K562 (cell line): ENCODE measurements at regions not wholly inside any gene's neighbourhood (a gene's known extent, or its start where the extent isn't known, plus 50 kb on each side); places are given as distances from the start of the nearest gene placed in this dataset.

ENCODE experiments used
- ATAC-seq: fragments of 200-7000 bp; cut with Tn5 transposase; 3 replicates; pipeline ENCODE4 v1.9.1; 2020; ENCODE audit warnings: moderate library complexity
- BruUV-seq: library from RNA; stranded (reverse); fragments of 400-500 nt; replicated peaks from 2 replicates; lab custom pipeline; 2021; lab: Mats Ljungman, UMichigan
- CTCF ChIA-PET: fragments of 300-600 bp; formaldehyde crosslinking; extraction: SDS; loops from one replicate; lab custom pipeline; 2021; ENCODE audit warnings: low intra/inter-chr PET ratio; lab: Yijun Ruan, JAX
- POLR2A ChIA-PET: fragments of 300-600, 350-650 bp; sonication (Branson Sonifier 250); formaldehyde crosslinking; extraction: SDS; loops from one replicate; lab custom pipeline; 2021; ENCODE audit warnings: antibody characterized with exemption, inconsistent platforms; lab: Yijun Ruan, JAX
- DNase-seq, 4 experiments: peaks; one replicate each; pipeline versions ENCODE4 v3.0.0 to v3.0.0-alpha.2; 2011 to 2018; ENCODE audit warnings: low spot score in 3 of 4, mixed read lengths in 3 of 4; ENCODE audit errors: extremely low read depth in 1 of 4
- FAIRE-seq: peaks from 2 replicates; lab custom pipeline; 2011; peaks lifted over from hg19 to GRCh38; lab: Jason Lieb, UNC
- H2AFZ ChIP-seq: 2 replicates; pipeline ENCODE4 v1.6.0; 2011; ENCODE audit warnings: low read depth, low read length, control low read depth, inconsistent platforms
- H3K27ac ChIP-seq: fragments of 200-600 bp; 3 replicates; pipeline ENCODE4 v1.8.0; 2011; ENCODE audit warnings: low read depth, mild to moderate bottlenecking, control low read depth, inconsistent platforms, low read length, moderate library complexity, mixed read lengths; ENCODE audit errors: extremely low read depth
- H3K27me3 ChIP-seq, 2 experiments: fragments of 300-600 bp in 1 of 2; 2 replicates in 1 of 2; 3 replicates in 1 of 2; pipeline versions ENCODE4 v1.6.0 to v1.8.0; 2011; ENCODE audit warnings: inconsistent platforms in 2 of 2, low read length in 2 of 2, mild to moderate bottlenecking in 1 of 2, mixed read lengths in 1 of 2, moderate library complexity in 1 of 2; ENCODE audit not compliant: control insufficient read depth in 2 of 2, insufficient read depth in 2 of 2
- H3K36me3 ChIP-seq: fragments of 300-600 bp; 3 replicates; pipeline ENCODE4 v1.8.0; 2011; ENCODE audit warnings: mild to moderate bottlenecking, low read length, inconsistent platforms; ENCODE audit not compliant: control insufficient read depth, insufficient read depth
- H3K4me1 ChIP-seq, 2 experiments: fragments of 200-600 bp in 1 of 2; replicated peaks in 1 of 2; 2 replicates in 1 of 2; 3 replicates in 1 of 2; pipeline versions ENCODE4 v1.5.1 to v1.8.0; 2011; ENCODE audit warnings: inconsistent platforms in 2 of 2, low read length in 2 of 2, mild to moderate bottlenecking in 1 of 2, mixed read lengths in 1 of 2, moderate library complexity in 1 of 2; ENCODE audit not compliant: control insufficient read depth in 2 of 2, insufficient read depth in 2 of 2
- H3K4me2 ChIP-seq: 2 replicates; pipeline ENCODE4 v1.6.1; 2011; ENCODE audit warnings: low read length, control low read depth, inconsistent platforms, mixed read lengths; ENCODE audit not compliant: insufficient read depth
- H3K4me3 ChIP-seq: fragments of 200-600 bp; sonication (generic), shearing (Covaris generic); 2 replicates; pipeline ENCODE4 v1.5.1; 2016; ENCODE audit warnings: control low read depth, inconsistent platforms
- H3K79me2 ChIP-seq: fragments of 200-600 bp; 3 replicates; pipeline ENCODE4 v1.8.0; 2011; ENCODE audit warnings: low read length, inconsistent platforms; ENCODE audit not compliant: control insufficient read depth, insufficient read depth
- H3K9ac ChIP-seq, 2 experiments: 2 replicates each; pipeline versions ENCODE4 v1.6.0 to v1.6.1; 2011; ENCODE audit warnings: low read depth in 2 of 2, low read length in 2 of 2, control low read depth in 1 of 2, inconsistent platforms in 1 of 2, mild to moderate bottlenecking in 1 of 2, mixed read lengths in 1 of 2; ENCODE audit not compliant: insufficient read depth in 1 of 2
- H3K9me1 ChIP-seq: one replicate; pipeline ENCODE4 v1.6.0; 2011; ENCODE audit warnings: inconsistent platforms, mild to moderate bottlenecking, low read length, moderate library complexity; ENCODE audit not compliant: control insufficient read depth, insufficient read depth
- H3K9me3 ChIP-seq: replicated peaks from 2 replicates; pipeline ENCODE4 v1.5.1; 2011; ENCODE audit warnings: low read depth, low read length, inconsistent platforms; ENCODE audit not compliant: control insufficient read depth, insufficient read depth
- H4K20me1 ChIP-seq: replicated peaks from 2 replicates; pipeline ENCODE4 v1.6.1; 2011; ENCODE audit warnings: low read length, inconsistent platforms, mixed read lengths; ENCODE audit not compliant: control insufficient read depth, insufficient read depth
- CBX2 ChIP-seq: fragments of 200-600 bp; sonication (generic); IDR thresholded peaks from one replicate; pipeline ENCODE4 v1.6.1; 2012; ENCODE audit warnings: mild to moderate bottlenecking, low read length, inconsistent platforms; ENCODE audit not compliant: insufficient read depth, poor library complexity, severe bottlenecking
- CXXC5 ChIP-seq: fragments of 250-450 bp; sonication (Bioruptor Pico); IDR thresholded peaks from 2 replicates; pipeline ENCODE4 v1.8.0; 2022; ENCODE audit warnings: inconsistent platforms, mild to moderate bottlenecking, moderate library complexity
- FOXA3 ChIP-seq, 2 experiments: fragments of 450-650 bp in 1 of 2; sonication (generic) in 1 of 2; formaldehyde crosslinking; IDR thresholded peaks in 1 of 2; conservative IDR thresholded peaks in 1 of 2; 2 replicates each; pipeline versions ENCODE4 v1.4.0 to v1.8.0; 2020 to 2022; ENCODE audit warnings: mild to moderate bottlenecking in 2 of 2, missing genetic modification reagents in 1 of 2
- MEIS2 ChIP-seq: fragments of 450-650 bp; IDR thresholded peaks from 2 replicates; pipeline ENCODE4 v1.6.1; 2014; ENCODE audit warnings: mild to moderate bottlenecking; ENCODE audit not compliant: partially characterized antibody
- ZBTB17 ChIP-seq: fragments of 450-650 bp; formaldehyde crosslinking; IDR thresholded peaks from 2 replicates; pipeline ENCODE4 v1.4.0; 2020; ENCODE audit warnings: mild to moderate bottlenecking
- WGBS: fragments of 100-300 bp; shearing (Covaris generic); methylation state at CpG from one replicate; pipeline ENCODE4 v1.1.6; 2016; ENCODE audit warnings: low coverage, mixed read lengths; ENCODE audit not compliant: insufficient coverage; ENCODE audit errors: missing lambda C conversion rate; 5-methylcytosine and 5-hydroxymethylcytosine counted together
- in situ Hi-C: fragments of 300-500 bp; cut with MboI; formaldehyde crosslinking; loops from 4 replicates; pipeline ENCODE4 v1.15.0; 2018; ENCODE audit warnings: inconsistent platforms, mixed read lengths
- intact Hi-C: fragments of 100-400 bp; cut with micrococcal nuclease; formaldehyde crosslinking; loops from 2 replicates; pipeline ENCODE4 v1.14.2; 2022
- TF ChIP-seq, protein P1 (sequence below), 3 experiments: IDR thresholded peaks in 2 of 3; conservative IDR thresholded peaks in 1 of 3; 2 replicates each; pipeline ENCODE4 v1.5.1; 2011 to 2012; ENCODE audit warnings: low read length in 3 of 3, mild to moderate bottlenecking in 3 of 3, control low read depth in 2 of 3, improper control_type of control experiment in 1 of 3, inconsistent platforms in 1 of 3, low read depth in 1 of 3, mixed read lengths in 1 of 3, moderate library complexity in 1 of 3; ENCODE audit not compliant: insufficient read depth in 2 of 3

GRCh38 chr11:11076276-11076675 is 218.4 kb upstream of the ZBED5 start:
- Histone ChIP-seq H3K9me3 (no peaks in the 10 kb centered on the region), H3K9ac (no peak overlapping the region), H2AFZ (no peak overlapping the region), H3K27me3 (peaks cover 2 to 21% of the 10 kb centered on the region in 2 experiments; a peak in 2 of 5 replicates), H4K20me1 (no peaks in the 10 kb centered on the region), H3K9me1 (no peaks in the 10 kb centered on the region), H3K27ac (no peak overlapping the region), H3K4me3 (no peak overlapping the region), H3K4me2 (no peak overlapping the region), H3K79me2 (no peaks in the 10 kb centered on the region), H3K4me1 (no peaks in the 10 kb centered on the region), H3K36me3 (no peaks in the 10 kb centered on the region)
- CTCF ChIA-PET: no interaction called here
- in situ Hi-C loops: no loop called here
- no TSS peak for BruUV-seq
- TF ChIP-seq ZBTB17 (CRISPR knock-in tag) (no peak), FOXA3 (CRISPR knock-in tag; conservative IDR thresholded peaks at IDR 0.05 in 1 of 2, IDR thresholded peaks at IDR 0.05 in 1 of 2) (no peak), MEIS2 (peak; percentile 10), CBX2 (no peak)
- FAIRE-seq: no peak
- POLR2A ChIA-PET: no interaction called here
- WGBS: 3% methylated on average over 4 of the region's 4 CpGs
- no peak for DNase-seq
- intact Hi-C loops: no loop called here
- ATAC-seq: no peak

GRCh38 chr11:11075515-11076171 is 217.8 kb upstream of the ZBED5 start:
- H3K79me2 ChIP-seq: no peaks in the 10 kb centered on the region
- no peak overlapping the region for H2AFZ ChIP-seq
- no peak for TF ChIP-seq CXXC5 (CRISPR knock-in tag)
- TF ChIP-seq, protein P1, sequence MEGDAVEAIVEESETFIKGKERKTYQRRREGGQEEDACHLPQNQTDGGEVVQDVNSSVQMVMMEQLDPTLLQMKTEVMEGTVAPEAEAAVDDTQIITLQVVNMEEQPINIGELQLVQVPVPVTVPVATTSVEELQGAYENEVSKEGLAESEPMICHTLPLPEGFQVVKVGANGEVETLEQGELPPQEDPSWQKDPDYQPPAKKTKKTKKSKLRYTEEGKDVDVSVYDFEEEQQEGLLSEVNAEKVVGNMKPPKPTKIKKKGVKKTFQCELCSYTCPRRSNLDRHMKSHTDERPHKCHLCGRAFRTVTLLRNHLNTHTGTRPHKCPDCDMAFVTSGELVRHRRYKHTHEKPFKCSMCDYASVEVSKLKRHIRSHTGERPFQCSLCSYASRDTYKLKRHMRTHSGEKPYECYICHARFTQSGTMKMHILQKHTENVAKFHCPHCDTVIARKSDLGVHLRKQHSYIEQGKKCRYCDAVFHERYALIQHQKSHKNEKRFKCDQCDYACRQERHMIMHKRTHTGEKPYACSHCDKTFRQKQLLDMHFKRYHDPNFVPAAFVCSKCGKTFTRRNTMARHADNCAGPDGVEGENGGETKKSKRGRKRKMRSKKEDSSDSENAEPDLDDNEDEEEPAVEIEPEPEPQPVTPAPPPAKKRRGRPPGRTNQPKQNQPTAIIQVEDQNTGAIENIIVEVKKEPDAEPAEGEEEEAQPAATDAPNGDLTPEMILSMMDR (IDR thresholded peaks at IDR 0.05 in 2 of 3, conservative IDR thresholded peaks at IDR 0.05 in 1 of 3; ENCODE audit: insufficient read depth in 2 of 3, low read depth in 1 of 3, low read length in 3 of 3): peak in 2 of 3 experiments; percentile 13 to 22; a peak in 1 of 6 replicates
- no peaks in the 10 kb centered on the region for H3K9me1 ChIP-seq
- intact Hi-C loops (no loop called here), in situ Hi-C loops (no loop called here)
- BruUV-seq: no TSS peak
- H3K4me1 ChIP-seq: no peaks in the 10 kb centered on the region; a peak in 1 of 5 replicates
- 0% methylated on average over 6 of the region's 6 CpGs for WGBS
- H3K4me3 ChIP-seq: no peak overlapping the region
- H3K4me2 ChIP-seq: no peak overlapping the region
- no peak overlapping the region for H3K27ac ChIP-seq
- peaks cover 2 to 27% of the 10 kb centered on the region in 2 experiments; a peak in 2 of 5 replicates for H3K27me3 ChIP-seq
- ChIA-PET POLR2A (no interaction called here), CTCF (no interaction called here)
- no peaks in the 10 kb centered on the region for H3K36me3 ChIP-seq
- ATAC-seq: 0 out of 3 replicates have a peak, but pooled peaks have one; percentile 42
- no peak for FAIRE-seq
- no peak overlapping the region for H3K9ac ChIP-seq
- H3K9me3 ChIP-seq: no peaks in the 10 kb centered on the region
- H4K20me1 ChIP-seq: no peaks in the 10 kb centered on the region
- peak in 3 of 4 experiments; percentile 12 to 25 (median 23) for DNase-seq
